ACC112 (cell line): ENCODE measurements at regions not wholly inside any gene's neighbourhood (a gene's known extent, or its start where the extent isn't known, plus 50 kb on each side); places are given as distances from the start of the nearest gene placed in this dataset.

Experiments
- H2AFZ ChIP-seq: fragments of 200-600 bp; sonication (generic); one replicate; pipeline ENCODE4 v1.6.0; 2017; ENCODE audit warnings: antibody characterized with exemption, low read length; ENCODE audit not compliant: unreplicated experiment
- H3K27ac ChIP-seq: fragments of 200-600 bp; sonication (generic); 2 replicates; pipeline ENCODE4 v1.5.1; 2014; ENCODE audit warnings: low read depth, mild to moderate bottlenecking, antibody characterized with exemption, low read length, moderate library complexity
- H3K27me3 ChIP-seq: fragments of 200-600 bp; sonication (generic); 2 replicates; pipeline ENCODE4 v1.6.1; 2014; ENCODE audit warnings: mild to moderate bottlenecking, antibody characterized with exemption, low read length, moderate library complexity, mixed read lengths; ENCODE audit not compliant: insufficient read depth
- H3K36me3 ChIP-seq: fragments of 200-600 bp; sonication (generic); 2 replicates; pipeline ENCODE4 v1.6.1; 2016; ENCODE audit warnings: mild to moderate bottlenecking, antibody characterized with exemption, low read length, moderate library complexity, mixed read lengths; ENCODE audit not compliant: insufficient read depth
- H3K4me1 ChIP-seq: fragments of 200-600 bp; sonication (generic); one replicate; pipeline ENCODE4 v1.6.1; 2016; ENCODE audit warnings: low read length, mixed read lengths; ENCODE audit not compliant: insufficient read depth, unreplicated experiment, control insufficient read depth
- H3K4me3 ChIP-seq: fragments of 200-600 bp; sonication (generic); 2 replicates; pipeline ENCODE4 v1.5.1; 2014; ENCODE audit warnings: mild to moderate bottlenecking, low read depth, low read length
- H3K79me2 ChIP-seq: fragments of 200-600 bp; sonication (generic); one replicate; pipeline ENCODE4 v1.6.0; 2016; ENCODE audit warnings: low read length; ENCODE audit not compliant: control insufficient read depth, unreplicated experiment, insufficient read depth

- no peak overlapping the region for H3K27ac ChIP-seq
Observed at GRCh38 chr18:5600378-5601071, 56.7 kb upstream of the EPB41L3 start.

GRCh38 chr18:5596585-5596984 lies 52.8 kb upstream of the EPB41L3 start:
- Histone ChIP-seq H3K36me3 (no peaks in the 10 kb centered on the region), H3K27ac (no peak overlapping the region), H3K27me3 (no peaks in the 10 kb centered on the region), H3K79me2 (no peaks in the 10 kb centered on the region), H3K4me1 (no peaks in the 10 kb centered on the region), H2AFZ (no peak overlapping the region), H3K4me3 (no peak overlapping the region)

More at GRCh38 chr18:5600378-5601071, 56.7 kb upstream of the EPB41L3 start:
- H3K79me2 ChIP-seq: no peaks in the 10 kb centered on the region
- H2AFZ ChIP-seq: no peak overlapping the region
- no peaks in the 10 kb centered on the region for H3K36me3 ChIP-seq
- no peaks in the 10 kb centered on the region for H3K27me3 ChIP-seq
- H3K4me3 ChIP-seq: no peak overlapping the region
- H3K4me1 ChIP-seq: no peaks in the 10 kb centered on the region
